ENCODE measurements at regions not wholly inside any gene's neighbourhood (a gene's known extent, or its start where the extent isn't known, plus 50 kb on each side); places are given as distances from the start of the nearest gene placed in this dataset.

- DNase-seq (ENCODE audit: low read depth, low spot score): no peak
Observed at GRCh38 chr2:57878171-57878865, 168.3 kb upstream of the VRK2 start.

DNA sequence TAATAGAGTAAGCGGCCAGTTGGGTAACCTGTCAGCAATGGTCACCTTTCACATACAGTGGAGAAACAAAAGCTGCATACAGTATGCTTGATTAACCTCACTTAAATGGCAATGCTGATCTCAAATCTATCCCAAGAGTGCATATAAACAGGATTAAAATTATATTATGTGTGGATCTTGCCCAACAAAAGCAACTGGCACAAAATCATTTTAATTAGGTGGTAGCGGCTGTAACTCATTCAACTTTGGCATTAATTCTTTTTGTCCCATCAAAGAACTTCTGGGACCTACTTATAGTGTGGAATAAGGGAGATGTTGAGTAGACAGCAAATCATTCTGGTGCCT, 167.8 kb upstream of the VRK2 start:
- DNase-seq (ENCODE audit: low read depth, low spot score): no peak

DNA sequence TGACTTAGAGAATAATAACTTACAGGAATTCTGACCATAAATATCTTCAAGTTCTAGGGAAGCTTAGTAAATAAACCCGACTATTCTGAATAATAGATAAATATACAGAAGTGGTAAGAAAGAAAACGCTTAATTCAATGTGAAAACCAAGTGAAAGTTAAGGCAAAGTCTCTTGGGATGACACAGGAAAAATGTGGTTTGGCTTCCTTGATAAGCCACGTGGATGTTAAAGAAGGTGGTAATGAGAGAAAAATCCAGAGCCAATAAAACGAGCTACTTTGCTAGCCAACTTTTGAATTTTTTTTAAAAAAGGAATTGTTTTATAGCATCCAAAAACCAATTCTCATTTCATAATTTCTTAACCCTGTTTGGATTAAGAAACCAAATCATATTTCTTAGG, 166.2 kb upstream of the VRK2 start:
- DNase-seq (ENCODE audit: low read depth, low spot score): no peak

DNA sequence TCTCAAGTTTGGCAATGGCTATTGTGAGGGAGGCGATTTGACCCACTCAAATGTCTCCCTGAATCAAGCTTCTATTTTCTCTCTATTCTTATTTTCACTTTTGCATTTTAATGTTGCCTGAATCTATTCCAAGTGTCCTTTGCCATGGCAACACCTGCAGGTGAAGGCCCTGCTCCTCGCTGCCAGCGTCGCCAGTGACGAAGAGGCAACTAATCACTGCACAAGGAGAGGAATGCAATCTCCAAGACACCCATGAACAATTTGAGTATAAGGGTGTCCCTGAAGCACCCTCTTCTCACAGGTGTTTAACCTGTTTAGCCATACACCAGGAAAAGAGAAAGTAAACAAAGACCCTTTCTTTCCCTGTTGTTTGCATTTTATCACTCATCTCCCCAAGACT, 165.6 kb upstream of the VRK2 start:
- no peak for DNase-seq (ENCODE audit: low read depth, low spot score)

DNA sequence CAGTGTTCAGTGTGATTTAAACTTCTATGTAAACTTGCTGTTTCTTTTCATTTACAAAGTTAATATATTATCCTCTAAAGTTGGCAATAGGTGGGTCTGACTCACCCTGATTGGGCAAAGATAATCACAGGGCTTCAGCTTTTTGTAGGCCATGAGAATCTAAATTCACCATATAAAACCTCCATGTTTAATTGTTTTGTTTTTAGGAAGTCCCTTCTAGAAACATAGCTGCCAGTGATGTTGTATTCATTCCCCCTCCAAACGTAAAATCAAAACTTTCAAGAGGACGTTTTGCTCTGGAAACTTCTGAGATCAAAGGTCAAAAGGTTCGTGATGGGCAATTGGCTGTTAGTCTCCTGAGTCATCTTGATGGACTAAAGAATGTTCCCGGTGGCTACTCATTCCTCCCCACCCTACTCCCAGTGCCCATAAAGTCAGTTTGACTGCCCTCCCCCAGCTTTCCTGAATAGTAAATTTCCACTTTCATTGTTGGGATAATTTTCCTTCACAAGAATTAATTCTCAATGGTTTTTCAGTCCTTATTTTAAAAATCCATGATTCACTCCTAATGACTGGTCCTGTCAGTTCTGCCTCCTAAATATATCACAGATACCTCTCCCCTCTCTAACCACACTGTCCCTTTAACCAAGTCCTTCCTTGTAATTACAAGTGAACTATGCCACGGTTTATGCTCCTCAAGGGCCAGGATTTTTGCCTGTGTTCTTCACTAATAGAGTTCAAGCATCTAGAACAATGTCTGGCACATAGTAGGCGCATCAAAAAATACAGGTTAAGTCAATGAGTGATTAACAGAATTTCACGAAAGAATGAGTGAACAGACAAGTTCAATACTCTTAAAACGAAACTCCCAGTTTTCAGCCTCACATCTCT, 164.4 kb upstream of the VRK2 start:
- DNase-seq (ENCODE audit: low read depth, low spot score): peak; percentile 11

DNA sequence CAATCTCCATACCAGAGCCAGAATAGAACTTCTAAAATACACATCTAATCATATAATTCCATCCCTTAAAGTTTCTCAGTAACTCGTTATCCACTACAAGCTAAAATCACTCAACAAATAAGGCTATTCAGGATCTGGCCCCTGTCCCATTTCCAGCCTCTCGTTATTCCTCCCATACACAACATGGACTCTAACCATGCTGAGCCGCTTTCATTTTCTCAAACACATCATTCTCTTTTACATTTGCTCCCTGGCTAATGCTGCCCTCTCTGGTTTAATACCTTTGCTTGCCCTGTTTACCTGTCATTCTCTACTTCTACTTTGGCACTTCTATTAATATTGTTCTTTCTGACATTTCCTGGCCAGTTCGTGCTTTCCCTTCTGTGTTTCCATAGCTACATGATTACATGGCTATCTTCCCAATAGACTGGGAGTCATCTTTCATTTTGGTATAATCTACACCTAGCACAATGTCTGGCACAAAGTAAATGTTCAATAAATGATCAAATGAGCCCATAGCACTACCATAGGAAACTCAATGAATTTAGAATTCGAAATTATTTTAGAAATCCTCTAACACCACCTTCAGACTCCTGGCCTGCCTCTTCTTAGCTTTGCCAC, 163.6 kb upstream of the VRK2 start:
- DNase-seq (ENCODE audit: low read depth, low spot score): no peak

DNA sequence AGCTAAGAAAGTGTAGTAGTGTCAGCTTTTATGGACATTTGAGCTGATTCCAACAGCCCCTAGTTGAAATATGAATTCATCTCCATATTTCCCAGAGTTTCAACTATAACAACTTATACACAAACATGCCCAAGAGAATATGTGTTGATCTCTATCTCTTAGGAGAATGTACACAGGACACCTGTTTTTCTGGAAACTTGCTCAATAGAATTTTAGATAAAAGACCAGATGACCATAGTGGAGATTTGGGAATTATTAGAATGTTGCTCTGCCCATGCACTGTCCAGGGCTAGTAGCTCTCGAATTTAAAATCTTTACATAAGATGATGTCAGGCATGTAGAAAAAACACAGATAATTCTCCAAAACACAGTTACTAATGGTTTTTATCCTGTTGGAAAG, 162.3 kb upstream of the VRK2 start:
- no peak for DNase-seq (ENCODE audit: low read depth, low spot score)

DNA sequence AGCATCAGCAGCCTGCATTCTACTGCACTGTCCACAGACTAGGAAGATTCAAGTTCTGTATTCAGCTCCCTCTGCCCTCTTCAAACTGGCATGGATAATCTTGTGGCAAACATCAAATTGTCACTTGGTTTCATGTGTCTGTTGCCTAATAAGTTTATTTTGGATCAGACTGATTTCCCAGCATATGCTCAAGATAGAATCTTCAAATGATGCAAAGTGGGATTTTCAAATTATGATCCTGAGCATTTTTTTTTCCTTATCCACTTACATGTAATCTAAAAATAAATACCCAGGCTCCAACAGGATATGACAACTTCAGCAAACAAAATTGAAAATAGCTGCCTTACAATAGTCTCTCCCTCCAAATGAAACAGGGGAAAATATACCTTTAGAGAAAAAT, 160.9 kb upstream of the VRK2 start:
- no peak for DNase-seq (ENCODE audit: low read depth, low spot score)

DNA sequence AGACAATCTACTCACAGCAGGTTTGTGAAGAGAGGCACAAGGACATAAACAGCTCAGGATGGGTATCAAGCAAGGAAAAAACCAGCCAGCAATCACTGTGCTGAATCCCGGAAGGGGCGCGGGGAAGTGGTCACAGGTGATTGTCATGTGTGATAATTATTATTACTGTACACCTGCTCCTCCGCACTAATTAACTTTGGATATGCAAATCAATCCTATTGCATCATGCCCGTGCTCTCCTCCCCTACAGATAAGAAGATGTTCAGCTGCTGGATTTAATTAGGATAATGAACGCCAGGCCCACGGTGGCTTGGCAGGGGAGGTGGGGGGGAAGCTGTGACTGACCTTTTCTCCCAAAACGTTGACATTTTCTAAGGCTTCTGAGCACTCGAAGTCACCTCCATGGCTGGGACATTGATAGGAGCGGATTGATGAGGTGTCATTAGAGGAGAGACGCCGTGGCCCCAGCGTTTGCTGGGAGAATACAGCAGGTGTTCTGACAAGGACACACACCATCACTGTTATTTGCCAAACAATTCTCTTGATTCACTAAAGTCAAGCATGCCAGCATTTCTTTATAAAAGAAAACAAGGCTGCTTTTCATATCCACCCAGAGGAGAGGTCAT, 160.3 kb upstream of the VRK2 start:
- no peak for DNase-seq (ENCODE audit: low read depth, low spot score)

DNA sequence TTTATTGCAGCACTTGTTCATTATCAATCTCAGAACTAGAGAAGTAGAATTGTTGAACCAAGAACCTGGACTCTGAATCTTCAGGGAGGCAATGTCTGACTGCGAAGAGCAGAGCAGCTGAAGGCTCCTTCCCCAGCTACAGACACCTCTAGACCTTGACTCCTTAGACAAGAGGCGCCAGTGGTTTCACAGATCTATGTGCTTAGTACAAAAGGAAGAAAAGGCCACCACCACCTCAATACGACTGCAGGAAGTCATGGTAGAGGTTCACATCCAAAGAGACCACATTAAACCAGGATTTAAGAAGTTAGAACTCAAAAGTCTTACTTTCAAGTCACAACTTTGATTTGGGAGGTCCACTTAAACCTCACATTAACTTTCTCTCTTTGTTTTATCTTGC, 158.1 kb upstream of the VRK2 start:
- DNase-seq (ENCODE audit: low read depth, low spot score): no peak

GRCh38 chr2:57890464-57890863, 156.1 kb upstream of the VRK2 start:
- DNase-seq (ENCODE audit: low read depth, low spot score): no peak

GRCh38 chr2:57891086-57891712, 155.4 kb upstream of the VRK2 start:
- DNase-seq (ENCODE audit: low read depth, low spot score): no peak

DNA sequence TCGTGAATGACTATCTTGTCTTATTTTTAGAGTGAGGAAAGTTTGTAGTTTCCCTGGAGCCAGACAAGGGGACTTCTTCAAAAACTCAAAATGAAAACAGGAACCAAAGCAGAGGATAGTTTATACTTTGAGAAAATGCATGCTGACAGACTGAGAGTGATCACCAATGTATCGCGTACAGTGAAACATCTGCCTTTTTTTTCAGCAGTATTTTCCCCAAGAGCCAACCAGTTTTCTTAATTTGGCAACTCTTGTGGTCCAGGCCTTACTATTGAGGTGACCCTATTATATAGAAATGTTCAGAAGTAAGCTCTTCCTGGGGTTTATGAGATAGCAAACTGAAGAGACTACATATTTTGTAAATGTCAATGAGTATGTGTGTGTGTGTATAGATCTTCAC, 153.7 kb upstream of the VRK2 start:
- DNase-seq (ENCODE audit: low read depth, low spot score): no peak

GRCh38 chr2:57893347-57893746, 153.3 kb upstream of the VRK2 start:
- DNase-seq (ENCODE audit: low read depth, low spot score): no peak

- no peak for DNase-seq (ENCODE audit: low read depth, low spot score)
Observed at GRCh38 chr2:57893786-57894185, 152.8 kb upstream of the VRK2 start.

DNA sequence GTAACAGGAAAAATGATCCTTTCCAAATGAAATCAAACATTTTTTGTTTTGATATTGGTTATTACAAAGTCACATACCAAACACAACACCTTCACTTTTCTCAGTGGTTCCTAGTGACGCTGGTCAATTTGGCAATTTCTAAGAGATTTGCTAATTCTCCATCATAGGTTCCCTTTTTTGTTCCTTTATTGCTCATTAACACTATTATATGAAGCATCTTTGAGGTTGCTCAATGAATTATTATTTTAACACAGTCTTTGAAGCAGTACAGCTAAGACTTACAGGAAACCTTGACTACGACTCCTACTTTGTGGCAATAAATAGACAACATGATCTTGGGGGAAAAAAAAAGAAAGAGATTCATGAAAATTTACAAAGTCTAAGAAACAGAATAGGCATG, 152.2 kb upstream of the VRK2 start:
- no peak for DNase-seq (ENCODE audit: low read depth, low spot score)

DNA sequence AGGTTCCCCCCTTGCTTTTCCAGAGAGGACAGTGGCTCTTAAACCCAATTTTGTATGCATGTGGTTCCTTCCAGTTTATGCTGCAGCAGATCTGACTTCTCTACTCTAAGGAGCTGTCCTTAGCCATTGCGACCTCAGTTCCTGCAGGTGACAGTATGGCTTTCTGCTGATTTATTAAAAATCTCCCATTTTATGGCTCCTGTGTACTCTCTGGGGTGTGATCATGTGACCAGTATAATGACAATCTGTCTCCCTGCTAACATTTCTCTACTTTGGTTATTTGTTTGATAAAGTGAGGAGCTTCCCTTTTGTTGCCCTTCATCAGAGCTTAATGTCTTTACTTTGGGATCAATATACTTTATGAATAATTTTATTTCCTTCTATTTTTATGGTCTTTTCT, 148.7 kb upstream of the VRK2 start:
- no peak for DNase-seq (ENCODE audit: low read depth, low spot score)

- no peak for DNase-seq (ENCODE audit: low read depth, low spot score)
Observed at GRCh38 chr2:57899898-57900297, 146.7 kb upstream of the VRK2 start.

GRCh38 chr2:57902578-57902977, 144.0 kb upstream of the VRK2 start:
- DNase-seq (ENCODE audit: low read depth, low spot score): no peak

DNA sequence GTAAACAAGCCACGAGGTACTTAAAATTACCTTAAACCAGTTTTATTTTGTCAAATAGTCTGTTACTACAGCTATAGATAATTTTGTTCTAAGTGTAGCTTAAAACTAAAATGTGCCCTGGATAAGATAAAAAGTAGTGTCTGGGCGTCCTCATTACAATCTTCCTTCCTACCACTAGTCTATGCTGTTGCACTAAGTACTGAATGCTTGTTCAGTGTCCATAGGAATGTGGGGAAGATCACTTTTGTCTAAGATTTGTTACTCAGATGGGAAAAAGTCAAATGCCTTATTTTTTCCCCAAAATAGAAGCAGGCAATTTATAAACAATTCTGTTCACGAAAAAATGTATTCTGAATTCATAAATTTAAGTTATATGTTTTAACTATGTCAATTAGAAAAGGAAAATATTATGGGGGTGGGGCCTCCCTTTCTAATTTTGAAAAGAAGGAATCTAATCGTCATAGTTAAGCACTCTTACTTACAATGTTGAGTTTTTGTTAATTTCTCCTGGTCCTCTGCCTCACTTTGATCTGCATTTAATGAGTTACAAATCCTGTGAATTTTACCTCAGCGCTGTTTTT, 140.4 kb upstream of the VRK2 start:
- no peak for DNase-seq (ENCODE audit: low read depth, low spot score)

- DNase-seq (ENCODE audit: low read depth, low spot score): no peak
Observed at GRCh38 chr2:57907411-57907810, 139.2 kb upstream of the VRK2 start.

GRCh38 chr2:57908736-57909161, 137.9 kb upstream of the VRK2 start:
- no peak for DNase-seq (ENCODE audit: low read depth, low spot score)
